ENCODE measurements at regions not wholly inside any gene's neighbourhood (a gene's known extent, or its start where the extent isn't known, plus 50 kb on each side); places are given as distances from the start of the nearest gene placed in this dataset.

DNA sequence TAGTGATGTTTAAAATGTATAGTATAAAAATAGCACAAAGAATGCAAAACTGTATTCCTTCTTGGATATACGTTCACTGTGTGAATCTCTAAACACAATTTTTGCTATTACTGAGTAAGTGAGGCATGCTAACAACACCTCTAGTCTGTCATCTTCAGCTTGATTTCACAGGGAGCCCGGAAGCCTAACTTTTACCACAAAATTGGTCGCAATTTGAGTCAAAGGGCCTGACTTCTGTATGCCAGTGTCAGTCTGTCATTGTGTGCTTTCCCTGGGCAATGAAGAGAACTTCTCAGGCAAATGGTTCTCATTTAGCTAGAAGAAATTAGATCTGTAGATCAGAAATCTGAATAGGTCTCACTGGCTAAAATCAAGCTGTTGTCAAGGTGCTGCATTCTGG lies 1059.5 kb downstream of the FAM181B start:
- H3T11ph ChIP-seq (ENCODE audit: low read length) = no peak overlapping the region
- H3K4me1 ChIP-seq (ENCODE audit: insufficient read depth, low read length) = no peaks in the 10 kb centered on the region
- no peaks in the 10 kb centered on the region for H3K79me1 ChIP-seq (ENCODE audit: insufficient read depth, low read depth, low read length, poor library complexity, severe bottlenecking)
- H4K20me1 ChIP-seq (ENCODE audit: control insufficient read depth, insufficient read depth, insufficient read length) = no peaks in the 10 kb centered on the region
- Mint-ChIP-seq H3K4me3 (no peak overlapping the region), H3K4me1 (no peaks in the 10 kb centered on the region), H3K36me3 (ENCODE audit: insufficient read depth in 1 of 3, low read depth in 3 of 3) (no peaks in the 10 kb centered on the region), H3K27ac (no peak overlapping the region), H3K9me3 (peaks cover 0 to 3% of the 10 kb centered on the region in 2 experiments; a peak in 2 of 5 replicates), H3K27me3 (ENCODE audit: low read depth) (peaks cover 1% of the 10 kb centered on the region; the same call in 1 of the 2 replicates)
- H3K79me2 ChIP-seq (ENCODE audit: insufficient read depth, low read length) = no peaks in the 10 kb centered on the region
- no peak overlapping the region for H2BK15ac ChIP-seq (ENCODE audit: low read depth, low read length)
- no peak overlapping the region for H3K4ac ChIP-seq (ENCODE audit: low read depth, low read length)
- WGBS (ENCODE audit: extremely low coverage, insufficient read length, low lambda C conversion rate) = no CpG with 5 or more reads among the region's 3 CpGs
- H4K91ac ChIP-seq (ENCODE audit: insufficient read length, low read depth, low read length) = no peak overlapping the region
- no peak overlapping the region for H2BK20ac ChIP-seq (ENCODE audit: low read depth, low read length, poor library complexity, severe bottlenecking)
- H3K9ac ChIP-seq (ENCODE audit: extremely low read depth, insufficient read length, low read length) = no peak overlapping the region
- no peaks in the 10 kb centered on the region for H3K23me2 ChIP-seq (ENCODE audit: insufficient read length, low read depth, low read length, poor library complexity, severe bottlenecking)
- no peak overlapping the region for H2AK5ac ChIP-seq (ENCODE audit: insufficient read length, low read length)
- no peak overlapping the region for H2AFZ ChIP-seq (ENCODE audit: low read length)
- no peaks in the 10 kb centered on the region for H3K9me3 ChIP-seq (ENCODE audit: control insufficient read depth, low read depth, low read length)
- H2BK12ac ChIP-seq (ENCODE audit: insufficient read length, low read depth, low read length) = no peak overlapping the region
- H4K5ac ChIP-seq (ENCODE audit: insufficient read length, low read depth, low read length) = no peak overlapping the region
- no peak for DNase-seq
- H4K8ac ChIP-seq (replicated peaks; ENCODE audit: insufficient read length, low read depth, low read length) = no peak overlapping the region
- H3K23ac ChIP-seq (ENCODE audit: insufficient read length, low read depth, low read length) = no peak overlapping the region
- H3K27ac ChIP-seq (ENCODE audit: insufficient read length, low read depth, low read length) = no peak overlapping the region
- no peak overlapping the region; the same call in 1 of the 2 replicates for H3K14ac ChIP-seq (ENCODE audit: insufficient read depth, low read length)
- TF ChIP-seq, protein P1, sequence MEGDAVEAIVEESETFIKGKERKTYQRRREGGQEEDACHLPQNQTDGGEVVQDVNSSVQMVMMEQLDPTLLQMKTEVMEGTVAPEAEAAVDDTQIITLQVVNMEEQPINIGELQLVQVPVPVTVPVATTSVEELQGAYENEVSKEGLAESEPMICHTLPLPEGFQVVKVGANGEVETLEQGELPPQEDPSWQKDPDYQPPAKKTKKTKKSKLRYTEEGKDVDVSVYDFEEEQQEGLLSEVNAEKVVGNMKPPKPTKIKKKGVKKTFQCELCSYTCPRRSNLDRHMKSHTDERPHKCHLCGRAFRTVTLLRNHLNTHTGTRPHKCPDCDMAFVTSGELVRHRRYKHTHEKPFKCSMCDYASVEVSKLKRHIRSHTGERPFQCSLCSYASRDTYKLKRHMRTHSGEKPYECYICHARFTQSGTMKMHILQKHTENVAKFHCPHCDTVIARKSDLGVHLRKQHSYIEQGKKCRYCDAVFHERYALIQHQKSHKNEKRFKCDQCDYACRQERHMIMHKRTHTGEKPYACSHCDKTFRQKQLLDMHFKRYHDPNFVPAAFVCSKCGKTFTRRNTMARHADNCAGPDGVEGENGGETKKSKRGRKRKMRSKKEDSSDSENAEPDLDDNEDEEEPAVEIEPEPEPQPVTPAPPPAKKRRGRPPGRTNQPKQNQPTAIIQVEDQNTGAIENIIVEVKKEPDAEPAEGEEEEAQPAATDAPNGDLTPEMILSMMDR (conservative IDR thresholded peaks at IDR 0.05) = no peak
- no peak overlapping the region for H3K18ac ChIP-seq (ENCODE audit: insufficient read length, low read depth, low read length)
- no peak overlapping the region for H3K56ac ChIP-seq (ENCODE audit: insufficient read length, low read depth, low read length)
- H3K4me2 ChIP-seq (ENCODE audit: insufficient read depth, insufficient read length, low read length) = no peak overlapping the region
- no peaks in the 10 kb centered on the region; the same call in 1 of the 2 replicates for H3K27me3 ChIP-seq (ENCODE audit: insufficient read depth, low read length)
- H2BK5ac ChIP-seq (ENCODE audit: insufficient read length, low read length) = no peak overlapping the region
- H2BK120ac ChIP-seq (ENCODE audit: low read depth, low read length, poor library complexity, severe bottlenecking) = no peak overlapping the region

Measured in H9 (cell line).